GM12878 (cell line): ENCODE measurements at regions not wholly inside any gene's neighbourhood (a gene's known extent, or its start where the extent isn't known, plus 50 kb on each side); places are given as distances from the start of the nearest gene placed in this dataset.

ENCODE experiments used
- CREB1 ChIP-seq: IDR thresholded peaks from 2 replicates; pipeline ENCODE4 v1.6.1; 2012; ENCODE audit warnings: low read depth, mild to moderate bottlenecking, inconsistent platforms
- E2F8 ChIP-seq: fragments of 450-650 bp; IDR thresholded peaks from 2 replicates; pipeline ENCODE4 v1.6.1; 2018; ENCODE audit warnings: mild to moderate bottlenecking, low read depth, moderate library complexity; ENCODE audit not compliant: partially characterized antibody
- JUND ChIP-seq: IDR thresholded peaks from 2 replicates; pipeline ENCODE4 v1.6.1; 2012; ENCODE audit warnings: low read depth, mild to moderate bottlenecking, low read length, improper control_type of control experiment, moderate library complexity
- MYC ChIP-seq: IDR thresholded peaks from 2 replicates; pipeline ENCODE4 v1.6.1; 2011; ENCODE audit warnings: mild to moderate bottlenecking, low read length, moderate library complexity, inconsistent platforms; ENCODE audit not compliant: insufficient read depth, insufficient replicate concordance, insufficient read length, severe bottlenecking
- SIN3A ChIP-seq: IDR thresholded peaks from 2 replicates; pipeline ENCODE4 v1.6.1; 2012; ENCODE audit warnings: low read depth, low read length, improper control_type of control experiment
- SRF ChIP-seq, 2 experiments: IDR thresholded peaks; 2 replicates each; pipeline ENCODE4 v1.6.1; 2011; ENCODE audit warnings: low read depth in 2 of 2, low read length in 2 of 2, mild to moderate bottlenecking in 1 of 2, moderate library complexity in 1 of 2
- TF ChIP-seq, protein P1 (sequence below): IDR thresholded peaks from 2 replicates; pipeline ENCODE4 v1.6.1; 2011; ENCODE audit warnings: mild to moderate bottlenecking, low read depth, low read length, moderate library complexity; ENCODE audit not compliant: insufficient replicate concordance
- TF ChIP-seq, protein P2 (sequence below), 3 experiments: IDR thresholded peaks in 2 of 3; conservative IDR thresholded peaks in 1 of 3; 2 replicates each; pipeline ENCODE4 v1.5.1; 2011; ENCODE audit warnings: low read depth in 3 of 3, low read length in 3 of 3, mild to moderate bottlenecking in 3 of 3, control low read depth in 2 of 3, moderate library complexity in 2 of 3, inconsistent platforms in 1 of 3, mixed read lengths in 1 of 3; ENCODE audit not compliant: control insufficient read depth in 2 of 3, insufficient read depth in 1 of 3; ENCODE audit errors: extremely low read depth in 1 of 3

- TF ChIP-seq JUND (no peak), SIN3A (no peak), MYC (no peak), SRF (IDR thresholded peaks at IDR 0.05; ENCODE audit: low read depth in 2 of 2, low read length in 2 of 2) (no peak), E2F8 (no peak), CREB1 (no peak)
- TF ChIP-seq, protein P1, sequence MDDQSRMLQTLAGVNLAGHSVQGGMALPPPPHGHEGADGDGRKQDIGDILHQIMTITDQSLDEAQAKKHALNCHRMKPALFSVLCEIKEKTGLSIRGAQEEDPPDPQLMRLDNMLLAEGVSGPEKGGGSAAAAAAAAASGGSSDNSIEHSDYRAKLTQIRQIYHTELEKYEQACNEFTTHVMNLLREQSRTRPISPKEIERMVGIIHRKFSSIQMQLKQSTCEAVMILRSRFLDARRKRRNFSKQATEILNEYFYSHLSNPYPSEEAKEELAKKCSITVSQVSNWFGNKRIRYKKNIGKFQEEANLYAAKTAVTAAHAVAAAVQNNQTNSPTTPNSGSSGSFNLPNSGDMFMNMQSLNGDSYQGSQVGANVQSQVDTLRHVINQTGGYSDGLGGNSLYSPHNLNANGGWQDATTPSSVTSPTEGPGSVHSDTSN: no peak
- TF ChIP-seq, protein P2, sequence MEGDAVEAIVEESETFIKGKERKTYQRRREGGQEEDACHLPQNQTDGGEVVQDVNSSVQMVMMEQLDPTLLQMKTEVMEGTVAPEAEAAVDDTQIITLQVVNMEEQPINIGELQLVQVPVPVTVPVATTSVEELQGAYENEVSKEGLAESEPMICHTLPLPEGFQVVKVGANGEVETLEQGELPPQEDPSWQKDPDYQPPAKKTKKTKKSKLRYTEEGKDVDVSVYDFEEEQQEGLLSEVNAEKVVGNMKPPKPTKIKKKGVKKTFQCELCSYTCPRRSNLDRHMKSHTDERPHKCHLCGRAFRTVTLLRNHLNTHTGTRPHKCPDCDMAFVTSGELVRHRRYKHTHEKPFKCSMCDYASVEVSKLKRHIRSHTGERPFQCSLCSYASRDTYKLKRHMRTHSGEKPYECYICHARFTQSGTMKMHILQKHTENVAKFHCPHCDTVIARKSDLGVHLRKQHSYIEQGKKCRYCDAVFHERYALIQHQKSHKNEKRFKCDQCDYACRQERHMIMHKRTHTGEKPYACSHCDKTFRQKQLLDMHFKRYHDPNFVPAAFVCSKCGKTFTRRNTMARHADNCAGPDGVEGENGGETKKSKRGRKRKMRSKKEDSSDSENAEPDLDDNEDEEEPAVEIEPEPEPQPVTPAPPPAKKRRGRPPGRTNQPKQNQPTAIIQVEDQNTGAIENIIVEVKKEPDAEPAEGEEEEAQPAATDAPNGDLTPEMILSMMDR (IDR thresholded peaks at IDR 0.05 in 2 of 3, conservative IDR thresholded peaks at IDR 0.05 in 1 of 3; ENCODE audit: control insufficient read depth in 2 of 3, extremely low read depth in 1 of 3, insufficient read depth in 1 of 3, low read depth in 3 of 3, low read length in 3 of 3): no peak
Observed at GRCh38 chr18:75728621-75729020, 301.1 kb upstream of the SMIM21 start.
